Smooth muscle cell (in vitro differentiated cells): ENCODE measurements at regions not wholly inside any gene's neighbourhood (a gene's known extent, or its start where the extent isn't known, plus 50 kb on each side); places are given as distances from the start of the nearest gene placed in this dataset.

ENCODE experiments used
- DNase-seq: peaks from one replicate; lab custom pipeline; 2025; ENCODE audit not compliant: unreplicated experiment; lab: John Stamatoyannopoulos, UW
- H2AFZ ChIP-seq: fragments of 200-600 bp; sonication (generic); 2 replicates; pipeline ENCODE4 v1.6.0; 2016; ENCODE audit warnings: antibody characterized with exemption, low read depth, mild to moderate bottlenecking
- H3F3A ChIP-seq: fragments of 200-600 bp; sonication (generic); 2 replicates; pipeline ENCODE4 v1.6.0; 2017; ENCODE audit warnings: antibody characterized with exemption, low read depth
- H3K27ac ChIP-seq: fragments of 200-600 bp; sonication (generic); 2 replicates; pipeline ENCODE4 v1.5.1; 2016; ENCODE audit warnings: low read depth, mild to moderate bottlenecking
- H3K27me3 ChIP-seq: fragments of 200-600 bp; sonication (generic); 2 replicates; pipeline ENCODE4 v1.6.1; 2016; ENCODE audit warnings: low read depth, mild to moderate bottlenecking
- H3K36me3 ChIP-seq: fragments of 200-600 bp; sonication (generic); 2 replicates; pipeline ENCODE4 v1.5.1; 2016; ENCODE audit warnings: low read depth
- H3K4me1 ChIP-seq: fragments of 200-600 bp; sonication (generic); 2 replicates; pipeline ENCODE4 v1.5.1; 2016; ENCODE audit warnings: low read depth
- H3K4me2 ChIP-seq: fragments of 200-600 bp; sonication (generic); 2 replicates; pipeline ENCODE4 v1.6.0; 2016; ENCODE audit warnings: mild to moderate bottlenecking
- H3K4me3 ChIP-seq: fragments of 200-600 bp; sonication (generic); 2 replicates; pipeline ENCODE4 v1.5.1; 2016; ENCODE audit warnings: mild to moderate bottlenecking
- H3K79me2 ChIP-seq: fragments of 200-600 bp; sonication (generic); 2 replicates; pipeline ENCODE4 v1.6.0; 2016; ENCODE audit warnings: low read depth, mild to moderate bottlenecking
- H3K9ac ChIP-seq: fragments of 200-600 bp; sonication (generic); 2 replicates; pipeline ENCODE4 v1.6.0; 2016; ENCODE audit warnings: low read depth
- H3K9me3 ChIP-seq: fragments of 200-600 bp; sonication (generic); replicated peaks from 2 replicates; pipeline ENCODE4 v1.5.1; 2016; ENCODE audit warnings: low read depth
- H4K20me1 ChIP-seq: fragments of 200-600 bp; sonication (generic); 2 replicates; pipeline ENCODE4 v1.6.0; 2016; ENCODE audit warnings: low read depth
- WGBS: methylation state at CpG from one replicate; pipeline ENCODE4 v1.1.7; 2016; ENCODE audit warnings: low lambda C conversion rate; 5-methylcytosine and 5-hydroxymethylcytosine counted together
- TF ChIP-seq, protein P1 (sequence below): fragments of 200-600 bp; sonication (generic); IDR thresholded peaks from 2 replicates; pipeline ENCODE4 v1.5.1; 2017; ENCODE audit warnings: borderline replicate concordance, mild to moderate bottlenecking, antibody characterized with exemption; ENCODE audit not compliant: insufficient read depth, poor library complexity, severe bottlenecking

DNA sequence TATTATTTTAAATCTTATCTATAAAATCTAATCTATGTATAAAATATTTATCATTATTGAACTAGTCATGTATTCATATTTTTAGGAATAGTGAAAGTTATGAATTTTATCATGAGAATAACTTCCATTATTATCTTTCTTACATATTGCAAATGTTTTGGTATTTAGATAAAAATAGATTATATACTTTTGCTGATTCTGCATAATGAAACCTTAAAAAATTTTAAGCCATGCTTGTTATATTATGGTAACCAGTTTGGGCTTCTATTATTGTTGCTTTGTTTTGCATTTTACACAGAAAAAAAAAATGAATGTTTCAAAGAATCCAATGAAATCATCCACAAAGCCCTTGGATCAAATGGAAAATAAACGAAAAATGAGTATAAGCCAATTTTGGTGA is 772.5 kb downstream of the NR2F1-AS1 start:
- Histone ChIP-seq H3K9ac (no peak overlapping the region), H3K4me2 (no peak overlapping the region), H3K27ac (no peak overlapping the region), H3K9me3 (no peaks in the 10 kb centered on the region), H3K79me2 (no peaks in the 10 kb centered on the region), H3K36me3 (no peaks in the 10 kb centered on the region), H3F3A (no peaks in the 10 kb centered on the region), H3K27me3 (peaks cover 17% of the 10 kb centered on the region), H3K4me1 (no peaks in the 10 kb centered on the region), H4K20me1 (no peaks in the 10 kb centered on the region), H2AFZ (no peak overlapping the region), H3K4me3 (no peak overlapping the region)
- no peak for DNase-seq
- 81% methylated on average over 1 of the region's 1 CpG for WGBS
- TF ChIP-seq, protein P1, sequence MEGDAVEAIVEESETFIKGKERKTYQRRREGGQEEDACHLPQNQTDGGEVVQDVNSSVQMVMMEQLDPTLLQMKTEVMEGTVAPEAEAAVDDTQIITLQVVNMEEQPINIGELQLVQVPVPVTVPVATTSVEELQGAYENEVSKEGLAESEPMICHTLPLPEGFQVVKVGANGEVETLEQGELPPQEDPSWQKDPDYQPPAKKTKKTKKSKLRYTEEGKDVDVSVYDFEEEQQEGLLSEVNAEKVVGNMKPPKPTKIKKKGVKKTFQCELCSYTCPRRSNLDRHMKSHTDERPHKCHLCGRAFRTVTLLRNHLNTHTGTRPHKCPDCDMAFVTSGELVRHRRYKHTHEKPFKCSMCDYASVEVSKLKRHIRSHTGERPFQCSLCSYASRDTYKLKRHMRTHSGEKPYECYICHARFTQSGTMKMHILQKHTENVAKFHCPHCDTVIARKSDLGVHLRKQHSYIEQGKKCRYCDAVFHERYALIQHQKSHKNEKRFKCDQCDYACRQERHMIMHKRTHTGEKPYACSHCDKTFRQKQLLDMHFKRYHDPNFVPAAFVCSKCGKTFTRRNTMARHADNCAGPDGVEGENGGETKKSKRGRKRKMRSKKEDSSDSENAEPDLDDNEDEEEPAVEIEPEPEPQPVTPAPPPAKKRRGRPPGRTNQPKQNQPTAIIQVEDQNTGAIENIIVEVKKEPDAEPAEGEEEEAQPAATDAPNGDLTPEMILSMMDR, result no peak

DNA sequence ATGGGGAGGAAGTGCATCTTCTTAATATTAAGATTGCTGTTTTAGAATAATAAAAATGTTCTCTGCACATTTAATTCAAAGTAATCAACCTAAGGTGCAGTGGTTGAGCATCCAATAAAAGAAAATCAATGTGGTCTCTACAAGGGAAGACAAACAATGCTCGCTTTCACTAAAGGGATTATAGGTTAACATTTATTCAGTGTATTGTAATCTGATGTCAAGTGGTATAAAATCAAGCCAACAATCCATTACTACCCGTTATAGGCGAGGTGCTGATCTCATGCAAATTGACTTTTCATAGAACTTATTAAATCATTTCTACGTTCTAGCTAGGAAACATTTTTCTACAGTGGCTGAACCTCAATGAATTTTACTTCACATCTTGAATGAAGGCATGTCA is 773.9 kb downstream of the NR2F1-AS1 start:
- H2AFZ ChIP-seq, result no peak overlapping the region
- WGBS, result 91% methylated on average over 4 of the region's 4 CpGs
- TF ChIP-seq, protein P1, result no peak
- no peaks in the 10 kb centered on the region for H3F3A ChIP-seq
- H3K27me3 ChIP-seq, result peaks cover 18% of the 10 kb centered on the region
- no peaks in the 10 kb centered on the region for H4K20me1 ChIP-seq
- no peaks in the 10 kb centered on the region for H3K79me2 ChIP-seq
- no peak overlapping the region for H3K9ac ChIP-seq
- no peaks in the 10 kb centered on the region for H3K4me1 ChIP-seq
- no peak overlapping the region for H3K27ac ChIP-seq
- no peaks in the 10 kb centered on the region for H3K36me3 ChIP-seq
- no peaks in the 10 kb centered on the region for H3K9me3 ChIP-seq
- DNase-seq, result no peak
- H3K4me2 ChIP-seq, result no peak overlapping the region
- no peak overlapping the region for H3K4me3 ChIP-seq

DNA sequence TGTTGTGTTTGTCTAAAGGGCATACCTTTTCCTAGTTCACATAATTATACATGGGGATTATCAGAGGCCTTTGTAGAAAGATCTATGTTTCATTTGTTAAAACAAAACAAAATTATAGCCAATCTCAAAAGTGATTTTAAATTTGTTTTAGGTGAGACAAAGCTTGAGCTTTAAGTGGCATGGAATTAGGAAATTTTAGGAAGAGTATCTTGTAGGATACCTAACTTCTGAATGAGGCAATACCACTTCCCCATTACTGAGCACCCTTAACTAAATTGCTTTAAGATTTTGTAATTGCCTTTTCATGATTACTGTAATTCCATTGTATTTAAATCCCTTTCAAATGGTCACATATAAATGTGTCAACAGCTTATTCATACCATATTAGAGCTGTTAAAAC is 775.6 kb downstream of the NR2F1-AS1 start:
- TF ChIP-seq, protein P1, result no peak
- Histone ChIP-seq H3K27ac (no peak overlapping the region), H3K36me3 (no peaks in the 10 kb centered on the region)

DNA sequence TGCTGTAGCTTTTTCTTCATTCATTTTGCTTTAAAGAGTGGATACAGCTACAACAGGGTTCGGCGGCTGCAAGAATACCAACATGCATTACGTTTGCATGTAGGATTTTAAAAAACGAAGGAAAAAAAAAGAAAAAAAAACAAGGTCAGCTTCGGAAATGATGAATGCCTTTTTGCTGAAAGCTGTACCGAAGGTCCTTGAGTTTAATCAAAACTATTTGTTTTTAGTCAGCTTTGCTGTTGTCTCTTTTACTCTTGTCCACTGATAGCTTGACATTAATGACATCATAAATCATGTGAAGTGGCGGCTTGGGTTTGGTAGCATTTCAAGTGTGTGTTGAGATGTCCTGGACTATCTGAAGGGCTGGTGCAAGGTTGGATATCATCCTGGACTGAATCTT is 779.1 kb downstream of the NR2F1-AS1 start:
- no peak overlapping the region for H3K27ac ChIP-seq
- H3K36me3 ChIP-seq, result no peaks in the 10 kb centered on the region
- no peak overlapping the region for H2AFZ ChIP-seq
- no peaks in the 10 kb centered on the region for H3F3A ChIP-seq
- peaks cover 10% of the 10 kb centered on the region for H3K4me1 ChIP-seq
- no peak overlapping the region for H3K9ac ChIP-seq
- H3K27me3 ChIP-seq, result peaks cover 13% of the 10 kb centered on the region
- DNase-seq, result no peak
- no peaks in the 10 kb centered on the region for H4K20me1 ChIP-seq
- H3K4me3 ChIP-seq, result peak overlapping the region; percentile 10
- no peaks in the 10 kb centered on the region for H3K79me2 ChIP-seq
- no peak overlapping the region for H3K4me2 ChIP-seq
- WGBS, result 65% methylated on average over 7 of the region's 7 CpGs
- peaks cover 3% of the 10 kb centered on the region for H3K9me3 ChIP-seq
- TF ChIP-seq, protein P1, result no peak

More for the DNA sequence above, 775.6 kb downstream of the NR2F1-AS1 start:
- Histone ChIP-seq H3K27me3 (peaks cover 18% of the 10 kb centered on the region), H3K9me3 (no peaks in the 10 kb centered on the region), H3K4me1 (peaks cover 10% of the 10 kb centered on the region), H3K4me2 (no peak overlapping the region), H3K79me2 (no peaks in the 10 kb centered on the region), H3K4me3 (no peak overlapping the region), H4K20me1 (no peaks in the 10 kb centered on the region), H3F3A (no peaks in the 10 kb centered on the region), H3K9ac (no peak overlapping the region), H2AFZ (no peak overlapping the region)
- no peak for DNase-seq
